GM12878 (cell line): ENCODE measurements at regions not wholly inside any gene's neighbourhood (a gene's known extent, or its start where the extent isn't known, plus 50 kb on each side); places are given as distances from the start of the nearest gene placed in this dataset.

Source experiments
- ATAC-seq: fragments of 200-7000 bp; cut with Tn5 transposase; 3 replicates; pipeline ENCODE4 v1.9.1; 2020; ENCODE audit warnings: mild to moderate bottlenecking, moderate library complexity
- BruUV-seq: library from RNA; stranded (reverse); fragments of 400-500 nt; replicated peaks from 2 replicates; lab custom pipeline; 2021; lab: Mats Ljungman, UMichigan
- CTCF ChIA-PET: fragments of 300-600 bp; sonication (Branson Sonifier 250); formaldehyde crosslinking; extraction: SDS; loops from one replicate; lab custom pipeline; 2021; ENCODE audit warnings: inconsistent platforms; lab: Yijun Ruan, JAX
- POLR2A ChIA-PET: fragments of 350-600 bp; formaldehyde crosslinking; extraction: SDS; loops from one replicate; lab custom pipeline; 2021; ENCODE audit warnings: inconsistent platforms; lab: Charles Lee
- RAD21 ChIA-PET: fragments of 300-600 bp; sonication (Branson Sonifier 250); formaldehyde crosslinking; loops from one replicate; lab custom pipeline; 2023; ENCODE audit warnings: antibody characterized with exemption; ENCODE audit not compliant: unreplicated experiment; lab: Charles Lee
- SMC1A ChIA-PET: fragments of 300-600 bp; sonication (Branson Sonifier 250); formaldehyde crosslinking; loops from one replicate; lab custom pipeline; 2023; ENCODE audit not compliant: unreplicated experiment, uncharacterized antibody; lab: Charles Lee
- DNase-seq: peaks from one replicate; pipeline ENCODE4 v3.0.0-alpha.2; 2011; ENCODE audit warnings: low read depth, low spot score
- FAIRE-seq: peaks from 3 replicates; lab custom pipeline; 2011; peaks lifted over from hg19 to GRCh38; lab: Jason Lieb, UNC
- H2AFZ ChIP-seq: 2 replicates; pipeline ENCODE4 v1.6.0; 2011; ENCODE audit warnings: low read depth, low read length, control low read depth; ENCODE audit not compliant: control insufficient read depth
- H3K27ac ChIP-seq: 2 replicates; pipeline ENCODE4 v1.5.1; 2011; ENCODE audit warnings: control low read depth; ENCODE audit not compliant: control insufficient read depth, insufficient read depth
- H3K27me3 ChIP-seq, 2 experiments: replicated peaks in 1 of 2; 2 replicates each; pipeline versions ENCODE4 v1.6.0 to v1.6.1; 2011; ENCODE audit warnings: low read length in 1 of 2; ENCODE audit not compliant: control insufficient read depth in 2 of 2, insufficient read depth in 2 of 2
- H3K36me3 ChIP-seq, 2 experiments: 2 replicates each; pipeline ENCODE4 v1.5.1; 2011; ENCODE audit warnings: low read length in 1 of 2; ENCODE audit not compliant: control insufficient read depth in 2 of 2, insufficient read depth in 2 of 2
- H3K4me1 ChIP-seq: 2 replicates; pipeline ENCODE4 v1.6.1; 2011; ENCODE audit warnings: mild to moderate bottlenecking, low read length, moderate library complexity, mixed read lengths; ENCODE audit not compliant: control insufficient read depth, insufficient read depth
- H3K4me2 ChIP-seq: 2 replicates; pipeline ENCODE4 v1.6.0; 2011; ENCODE audit warnings: control low read depth; ENCODE audit not compliant: control insufficient read depth, insufficient read depth
- H3K4me3 ChIP-seq: fragments of 200-600 bp; sonication (generic); 2 replicates; pipeline ENCODE4 v1.5.1; 2016
- H3K79me2 ChIP-seq: 2 replicates; pipeline ENCODE4 v1.6.0; 2011; ENCODE audit warnings: low read length; ENCODE audit not compliant: control insufficient read depth, insufficient read depth
- H3K9ac ChIP-seq: 2 replicates; pipeline ENCODE4 v1.8.0; 2011; ENCODE audit warnings: low read length, control low read depth, mixed read lengths; ENCODE audit not compliant: control insufficient read depth, insufficient read depth
- H3K9me3 ChIP-seq: replicated peaks from 3 replicates; pipeline ENCODE4 v1.5.1; 2011; ENCODE audit warnings: mild to moderate bottlenecking, low read length; ENCODE audit not compliant: control insufficient read depth, insufficient read depth
- H4K20me1 ChIP-seq: 2 replicates; pipeline ENCODE4 v1.6.0; 2011; ENCODE audit not compliant: control insufficient read depth, insufficient read depth
- BRCA1 ChIP-seq: IDR thresholded peaks from 2 replicates; pipeline ENCODE4 v1.6.1; 2011; ENCODE audit warnings: low read depth, low read length, improper control_type of control experiment
- EP300 ChIP-seq, 2 experiments: fragments of 150-350 bp in 1 of 2; IDR thresholded peaks; 2 replicates each; pipeline ENCODE4 v1.6.1; 2011 to 2012; ENCODE audit warnings: low read depth in 2 of 2, low read length in 2 of 2, borderline replicate concordance in 1 of 2, improper control_type of control experiment in 1 of 2, inconsistent platforms in 1 of 2; ENCODE audit not compliant: control insufficient read depth in 1 of 2
- HDAC2 ChIP-seq: fragments of 200-600 bp; sonication (generic); IDR thresholded peaks from 2 replicates; pipeline ENCODE4 v1.6.1; 2017
- NRF1 ChIP-seq: conservative IDR thresholded peaks from 2 replicates; pipeline ENCODE4 v1.6.1; 2011; ENCODE audit warnings: mild to moderate bottlenecking, low read depth, low read length, improper control_type of control experiment
- RB1 ChIP-seq: fragments of 450-650 bp; formaldehyde crosslinking; IDR thresholded peaks from 2 replicates; pipeline ENCODE4 v1.6.1; 2017; ENCODE audit warnings: mild to moderate bottlenecking, borderline replicate concordance
- SMAD5 ChIP-seq: IDR thresholded peaks from 2 replicates; pipeline ENCODE4 v1.6.1; 2016; ENCODE audit warnings: antibody characterized with exemption, low read depth
- STAT1 ChIP-seq: fragments of 450-650 bp; conservative IDR thresholded peaks from 2 replicates; pipeline ENCODE4 v1.6.1; 2014; ENCODE audit warnings: antibody characterized with exemption, mild to moderate bottlenecking
- TCF7 ChIP-seq: IDR thresholded peaks from 2 replicates; pipeline ENCODE4 v1.6.1; 2014; ENCODE audit warnings: antibody characterized with exemption, borderline replicate concordance
- WGBS: methylation state at CpG from one replicate; pipeline ENCODE4 v1.1.6; 2016; ENCODE audit warnings: low lambda C conversion rate; ENCODE audit not compliant: insufficient replicate concordance, insufficient coverage; ENCODE audit errors: missing lambda C conversion rate; 5-methylcytosine and 5-hydroxymethylcytosine counted together
- in situ Hi-C: fragments of 300-500 bp; cut with MboI; formaldehyde crosslinking; loops from 9 replicates; pipeline ENCODE4 v1.14.3; 2018; ENCODE audit warnings: mixed read lengths
- intact Hi-C: fragments of 100-400 bp; cut with micrococcal nuclease; formaldehyde crosslinking; loops from one replicate; pipeline ENCODE4 v1.14.2; 2022; ENCODE audit not compliant: unreplicated experiment
- TF ChIP-seq, protein P1 (sequence below): fragments of 150-350 bp; IDR thresholded peaks from 2 replicates; pipeline ENCODE4 v1.6.1; 2016; ENCODE audit warnings: low read depth, low read length
- TF ChIP-seq, protein P2 (sequence below): fragments of 450-650 bp; IDR thresholded peaks from 2 replicates; pipeline ENCODE4 v1.6.1; 2017; ENCODE audit warnings: mild to moderate bottlenecking, moderate library complexity

DNA sequence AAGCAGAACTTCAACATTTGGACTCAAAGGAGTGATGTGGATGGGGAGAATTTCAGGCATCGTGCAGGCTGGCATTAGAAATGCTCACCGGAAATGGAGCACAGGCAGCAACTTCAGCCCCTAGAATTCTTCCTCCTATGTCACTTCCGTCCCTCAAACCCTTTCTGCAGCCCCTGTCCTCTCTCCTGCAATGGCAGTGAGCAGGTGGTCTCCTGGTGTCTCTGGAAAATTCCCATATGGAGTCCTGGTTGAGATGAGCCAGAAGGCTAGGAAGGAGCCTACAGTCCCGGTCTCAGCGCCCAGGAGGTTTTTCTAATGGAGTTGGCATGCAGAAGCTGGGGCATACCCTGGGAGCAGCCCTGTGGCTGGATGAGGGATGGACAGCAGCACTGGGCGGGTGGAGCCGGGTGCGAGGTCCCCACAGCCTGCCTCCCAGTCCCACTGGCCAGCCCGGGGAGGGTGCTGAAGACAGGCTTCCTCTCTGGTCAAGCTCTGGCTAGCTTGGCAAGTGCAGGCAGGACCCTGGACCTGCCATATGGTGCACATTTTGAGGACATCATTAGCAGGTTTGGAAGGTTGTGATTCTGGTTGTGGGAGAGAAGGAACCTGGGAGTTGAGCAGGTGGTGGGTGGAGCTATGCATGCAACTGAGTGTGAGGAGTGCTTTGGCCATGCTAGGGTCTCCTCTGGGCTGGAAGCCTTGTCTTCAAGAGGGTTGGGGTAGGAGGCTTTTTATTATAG is 59.8 kb upstream of the B3GAT1 start:
- FAIRE-seq = no peak
- Histone ChIP-seq H3K27me3 (peaks cover 2 to 3% of the 10 kb centered on the region in 2 experiments; a peak in 2 of 4 replicates), H3K27ac (no peak overlapping the region), H3K4me1 (no peaks in the 10 kb centered on the region), H3K9ac (no peak overlapping the region), H3K79me2 (no peaks in the 10 kb centered on the region), H4K20me1 (no peaks in the 10 kb centered on the region), H3K4me3 (no peak overlapping the region), H3K4me2 (no peak overlapping the region), H3K9me3 (no peaks in the 10 kb centered on the region), H2AFZ (no peak overlapping the region), H3K36me3 (no peaks in the 10 kb centered on the region)
- ChIA-PET SMC1A (no interaction called here), RAD21 (no interaction called here), POLR2A (no interaction called here), CTCF (no interaction called here)
- in situ Hi-C loops = no loop called here
- intact Hi-C loops = loop anchor here (5.0 kb wide), 1 partner anchor 50 kb away; no protein-coding TSS in a partner anchor
- WGBS = 22% methylated on average over 9 of the region's 9 CpGs
- DNase-seq = no peak
- TF ChIP-seq, protein P1, sequence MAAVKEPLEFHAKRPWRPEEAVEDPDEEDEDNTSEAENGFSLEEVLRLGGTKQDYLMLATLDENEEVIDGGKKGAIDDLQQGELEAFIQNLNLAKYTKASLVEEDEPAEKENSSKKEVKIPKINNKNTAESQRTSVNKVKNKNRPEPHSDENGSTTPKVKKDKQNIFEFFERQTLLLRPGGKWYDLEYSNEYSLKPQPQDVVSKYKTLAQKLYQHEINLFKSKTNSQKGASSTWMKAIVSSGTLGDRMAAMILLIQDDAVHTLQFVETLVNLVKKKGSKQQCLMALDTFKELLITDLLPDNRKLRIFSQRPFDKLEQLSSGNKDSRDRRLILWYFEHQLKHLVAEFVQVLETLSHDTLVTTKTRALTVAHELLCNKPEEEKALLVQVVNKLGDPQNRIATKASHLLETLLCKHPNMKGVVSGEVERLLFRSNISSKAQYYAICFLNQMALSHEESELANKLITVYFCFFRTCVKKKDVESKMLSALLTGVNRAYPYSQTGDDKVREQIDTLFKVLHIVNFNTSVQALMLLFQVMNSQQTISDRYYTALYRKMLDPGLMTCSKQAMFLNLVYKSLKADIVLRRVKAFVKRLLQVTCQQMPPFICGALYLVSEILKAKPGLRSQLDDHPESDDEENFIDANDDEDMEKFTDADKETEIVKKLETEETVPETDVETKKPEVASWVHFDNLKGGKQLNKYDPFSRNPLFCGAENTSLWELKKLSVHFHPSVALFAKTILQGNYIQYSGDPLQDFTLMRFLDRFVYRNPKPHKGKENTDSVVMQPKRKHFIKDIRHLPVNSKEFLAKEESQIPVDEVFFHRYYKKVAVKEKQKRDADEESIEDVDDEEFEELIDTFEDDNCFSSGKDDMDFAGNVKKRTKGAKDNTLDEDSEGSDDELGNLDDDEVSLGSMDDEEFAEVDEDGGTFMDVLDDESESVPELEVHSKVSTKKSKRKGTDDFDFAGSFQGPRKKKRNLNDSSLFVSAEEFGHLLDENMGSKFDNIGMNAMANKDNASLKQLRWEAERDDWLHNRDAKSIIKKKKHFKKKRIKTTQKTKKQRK = no peak
- TF ChIP-seq EP300 (IDR thresholded peaks at IDR 0.05; ENCODE audit: borderline replicate concordance in 1 of 2, control insufficient read depth in 1 of 2, low read depth in 2 of 2, low read length in 2 of 2) = no peak
- no peak for TF ChIP-seq STAT1
- no peak for TF ChIP-seq BRCA1
- no peak for TF ChIP-seq TCF7
- TF ChIP-seq SMAD5 = no peak
- TF ChIP-seq, protein P2, sequence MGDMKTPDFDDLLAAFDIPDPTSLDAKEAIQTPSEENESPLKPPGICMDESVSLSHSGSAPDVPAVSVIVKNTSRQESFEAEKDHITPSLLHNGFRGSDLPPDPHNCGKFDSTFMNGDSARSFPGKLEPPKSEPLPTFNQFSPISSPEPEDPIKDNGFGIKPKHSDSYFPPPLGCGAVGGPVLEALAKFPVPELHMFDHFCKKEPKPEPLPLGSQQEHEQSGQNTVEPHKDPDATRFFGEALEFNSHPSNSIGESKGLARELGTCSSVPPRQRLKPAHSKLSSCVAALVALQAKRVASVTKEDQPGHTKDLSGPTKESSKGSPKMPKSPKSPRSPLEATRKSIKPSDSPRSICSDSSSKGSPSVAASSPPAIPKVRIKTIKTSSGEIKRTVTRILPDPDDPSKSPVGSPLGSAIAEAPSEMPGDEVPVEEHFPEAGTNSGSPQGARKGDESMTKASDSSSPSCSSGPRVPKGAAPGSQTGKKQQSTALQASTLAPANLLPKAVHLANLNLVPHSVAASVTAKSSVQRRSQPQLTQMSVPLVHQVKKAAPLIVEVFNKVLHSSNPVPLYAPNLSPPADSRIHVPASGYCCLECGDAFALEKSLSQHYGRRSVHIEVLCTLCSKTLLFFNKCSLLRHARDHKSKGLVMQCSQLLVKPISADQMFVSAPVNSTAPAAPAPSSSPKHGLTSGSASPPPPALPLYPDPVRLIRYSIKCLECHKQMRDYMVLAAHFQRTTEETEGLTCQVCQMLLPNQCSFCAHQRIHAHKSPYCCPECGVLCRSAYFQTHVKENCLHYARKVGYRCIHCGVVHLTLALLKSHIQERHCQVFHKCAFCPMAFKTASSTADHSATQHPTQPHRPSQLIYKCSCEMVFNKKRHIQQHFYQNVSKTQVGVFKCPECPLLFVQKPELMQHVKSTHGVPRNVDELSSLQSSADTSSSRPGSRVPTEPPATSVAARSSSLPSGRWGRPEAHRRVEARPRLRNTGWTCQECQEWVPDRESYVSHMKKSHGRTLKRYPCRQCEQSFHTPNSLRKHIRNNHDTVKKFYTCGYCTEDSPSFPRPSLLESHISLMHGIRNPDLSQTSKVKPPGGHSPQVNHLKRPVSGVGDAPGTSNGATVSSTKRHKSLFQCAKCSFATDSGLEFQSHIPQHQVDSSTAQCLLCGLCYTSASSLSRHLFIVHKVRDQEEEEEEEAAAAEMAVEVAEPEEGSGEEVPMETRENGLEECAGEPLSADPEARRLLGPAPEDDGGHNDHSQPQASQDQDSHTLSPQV = no peak
- no peak for TF ChIP-seq RB1
- no peak for TF ChIP-seq HDAC2
- TF ChIP-seq NRF1 = no peak
- ATAC-seq = no peak
- BruUV-seq = no TSS peak
